MM.1S (cell line): ENCODE measurements at regions not wholly inside any gene's neighbourhood (a gene's known extent, or its start where the extent isn't known, plus 50 kb on each side); places are given as distances from the start of the nearest gene placed in this dataset.

Experiments
- DNase-seq: peaks from one replicate; pipeline ENCODE4 v3.0.0-alpha.2; 2015
- H2AFZ ChIP-seq: fragments of 300-600 bp; sonication (generic); 2 replicates; pipeline ENCODE4 v1.6.0; 2016; ENCODE audit warnings: antibody characterized with exemption, low read length
- H3F3A ChIP-seq: fragments of 300-600 bp; sonication (generic); 2 replicates; pipeline ENCODE4 v1.6.1; 2016; ENCODE audit warnings: mild to moderate bottlenecking, antibody characterized with exemption, low read length, moderate library complexity, mixed read lengths; ENCODE audit not compliant: insufficient read depth
- H3K27ac ChIP-seq: fragments of 300-600 bp; sonication (generic); 2 replicates; pipeline ENCODE4 v1.5.1; 2016; ENCODE audit warnings: mild to moderate bottlenecking, low read length
- H3K27me3 ChIP-seq: fragments of 300-600 bp; sonication (generic); replicated peaks from 2 replicates; pipeline ENCODE4 v1.6.0; 2016; ENCODE audit warnings: low read length; ENCODE audit not compliant: insufficient read depth
- H3K36me3 ChIP-seq: fragments of 300-600 bp; sonication (generic); replicated peaks from 2 replicates; pipeline ENCODE4 v1.6.1; 2016; ENCODE audit warnings: mild to moderate bottlenecking, low read length, mixed read lengths; ENCODE audit not compliant: insufficient read depth
- H3K4me1 ChIP-seq: fragments of 300-600 bp; sonication (generic); 2 replicates; pipeline ENCODE4 v1.6.1; 2016; ENCODE audit warnings: low read length, mixed read lengths
- H3K4me2 ChIP-seq: fragments of 300-600 bp; sonication (generic); 2 replicates; pipeline ENCODE4 v1.6.0; 2016; ENCODE audit warnings: low read depth, low read length
- H3K4me3 ChIP-seq: fragments of 300-600 bp; sonication (generic); 2 replicates; pipeline ENCODE4 v1.5.1; 2016; ENCODE audit warnings: low read length, mixed read lengths
- H3K79me2 ChIP-seq: fragments of 300-600 bp; sonication (generic); 2 replicates; pipeline ENCODE4 v1.6.1; 2016; ENCODE audit warnings: mixed run types, low read length, mixed read lengths
- H3K9ac ChIP-seq: fragments of 300-600 bp; sonication (generic); 2 replicates; pipeline ENCODE4 v1.6.1; 2016; ENCODE audit warnings: low read length, mixed read lengths
- H3K9me2 ChIP-seq: fragments of 300-600 bp; sonication (generic); replicated peaks from 2 replicates; pipeline ENCODE4 v1.6.1; 2016; ENCODE audit warnings: mild to moderate bottlenecking, low read length, mixed read lengths; ENCODE audit not compliant: insufficient read depth
- H3K9me3 ChIP-seq: fragments of 300-600 bp; sonication (generic); replicated peaks from 2 replicates; pipeline ENCODE4 v1.6.1; 2016; ENCODE audit warnings: mild to moderate bottlenecking, low read length, mixed read lengths; ENCODE audit not compliant: insufficient read depth
- H4K20me1 ChIP-seq: fragments of 300-600 bp; sonication (generic); 2 replicates; pipeline ENCODE4 v1.6.1; 2016; ENCODE audit warnings: mild to moderate bottlenecking, low read length, moderate library complexity, mixed read lengths; ENCODE audit not compliant: insufficient read depth
- EZH2 ChIP-seq: fragments of 300-600 bp; sonication (generic); optimal IDR thresholded peaks from 2 replicates; pipeline ENCODE3; 2017; ENCODE audit warnings: low read depth, mild to moderate bottlenecking, antibody characterized with exemption, low read length, mixed read lengths
- EZH2phosphoT487 ChIP-seq: fragments of 300-600 bp; sonication (generic); IDR thresholded peaks from 2 replicates; pipeline ENCODE4 v1.6.1; 2018; ENCODE audit warnings: antibody characterized with exemption, low read length
- TF ChIP-seq, protein P1 (sequence below): fragments of 300-600 bp; sonication (generic); IDR thresholded peaks from 2 replicates; pipeline ENCODE4 v1.5.1; 2016; ENCODE audit warnings: antibody characterized with exemption, low read length, mixed read lengths

DNA sequence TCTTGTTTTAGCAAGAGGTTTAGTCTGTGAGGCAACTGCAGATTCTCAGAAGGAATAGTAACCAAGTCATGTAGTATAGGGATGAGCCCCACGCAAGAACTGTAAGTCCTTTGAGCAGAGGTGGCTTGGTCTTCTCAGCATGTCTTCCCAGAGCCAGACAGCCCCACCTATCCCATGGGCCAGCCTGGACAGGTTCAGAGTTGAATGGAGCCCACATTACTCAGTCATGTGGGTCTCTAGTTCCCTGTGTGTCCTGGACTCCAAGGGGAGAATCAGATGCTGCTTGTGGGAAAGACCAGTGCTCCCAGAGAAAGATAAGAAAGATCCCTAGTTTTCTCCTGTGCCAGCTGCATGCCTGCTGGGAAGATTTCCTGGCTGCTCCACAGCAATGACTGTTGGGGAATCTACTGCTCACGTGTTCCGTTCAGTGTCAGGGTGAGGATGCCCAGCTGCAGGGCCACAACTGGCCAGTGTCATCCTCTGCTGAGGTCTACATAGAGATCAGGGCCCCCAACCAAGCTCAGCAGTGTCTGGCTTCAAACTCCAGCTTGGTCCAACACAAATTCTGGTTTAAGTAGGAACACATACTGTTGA lies 66.9 kb upstream of the UNC5B start:
- Histone ChIP-seq H3K36me3 (no peaks in the 10 kb centered on the region), H3F3A (no peaks in the 10 kb centered on the region), H3K9me2 (no peaks in the 10 kb centered on the region), H2AFZ (no peak overlapping the region), H3K4me3 (no peak overlapping the region), H3K27ac (no peak overlapping the region), H3K4me1 (no peaks in the 10 kb centered on the region), H3K9ac (no peak overlapping the region), H3K9me3 (no peaks in the 10 kb centered on the region), H3K4me2 (no peak overlapping the region), H4K20me1 (no peaks in the 10 kb centered on the region), H3K79me2 (no peaks in the 10 kb centered on the region), H3K27me3 (no peaks in the 10 kb centered on the region; the same call in none of the 2 replicates)
- no peak for DNase-seq
- TF ChIP-seq EZH2, result no peak
- TF ChIP-seq, protein P1, sequence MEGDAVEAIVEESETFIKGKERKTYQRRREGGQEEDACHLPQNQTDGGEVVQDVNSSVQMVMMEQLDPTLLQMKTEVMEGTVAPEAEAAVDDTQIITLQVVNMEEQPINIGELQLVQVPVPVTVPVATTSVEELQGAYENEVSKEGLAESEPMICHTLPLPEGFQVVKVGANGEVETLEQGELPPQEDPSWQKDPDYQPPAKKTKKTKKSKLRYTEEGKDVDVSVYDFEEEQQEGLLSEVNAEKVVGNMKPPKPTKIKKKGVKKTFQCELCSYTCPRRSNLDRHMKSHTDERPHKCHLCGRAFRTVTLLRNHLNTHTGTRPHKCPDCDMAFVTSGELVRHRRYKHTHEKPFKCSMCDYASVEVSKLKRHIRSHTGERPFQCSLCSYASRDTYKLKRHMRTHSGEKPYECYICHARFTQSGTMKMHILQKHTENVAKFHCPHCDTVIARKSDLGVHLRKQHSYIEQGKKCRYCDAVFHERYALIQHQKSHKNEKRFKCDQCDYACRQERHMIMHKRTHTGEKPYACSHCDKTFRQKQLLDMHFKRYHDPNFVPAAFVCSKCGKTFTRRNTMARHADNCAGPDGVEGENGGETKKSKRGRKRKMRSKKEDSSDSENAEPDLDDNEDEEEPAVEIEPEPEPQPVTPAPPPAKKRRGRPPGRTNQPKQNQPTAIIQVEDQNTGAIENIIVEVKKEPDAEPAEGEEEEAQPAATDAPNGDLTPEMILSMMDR, result no peak

DNA sequence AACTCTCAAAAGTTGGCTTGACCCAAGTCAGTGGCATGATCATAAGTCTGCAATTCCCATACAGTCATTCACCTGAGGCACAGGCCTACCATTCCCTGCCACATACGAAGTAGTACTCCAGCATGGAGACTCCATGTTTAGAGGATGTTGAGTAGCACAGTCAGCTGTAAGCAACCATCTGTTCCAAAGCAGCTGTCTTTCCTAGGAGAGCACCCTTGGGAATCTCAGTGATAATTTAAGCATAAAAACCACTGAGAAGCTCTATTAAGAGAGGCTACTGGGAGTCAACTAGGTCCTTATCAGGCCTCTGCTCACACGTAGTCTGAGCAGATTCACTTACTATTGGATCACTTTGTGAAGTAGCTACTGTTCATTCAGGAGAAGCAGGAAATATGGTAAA lies 61.6 kb upstream of the UNC5B start:
- Histone ChIP-seq H2AFZ (no peak overlapping the region), H4K20me1 (no peaks in the 10 kb centered on the region), H3K4me2 (no peak overlapping the region), H3K9ac (no peak overlapping the region), H3K4me3 (no peak overlapping the region), H3K4me1 (no peaks in the 10 kb centered on the region), H3K9me3 (no peaks in the 10 kb centered on the region), H3K27ac (no peak overlapping the region), H3K36me3 (no peaks in the 10 kb centered on the region), H3F3A (no peaks in the 10 kb centered on the region), H3K27me3 (no peaks in the 10 kb centered on the region; the same call in 1 of the 2 replicates), H3K79me2 (no peaks in the 10 kb centered on the region), H3K9me2 (no peaks in the 10 kb centered on the region)
- no peak for DNase-seq
- TF ChIP-seq EZH2, result no peak
- TF ChIP-seq, protein P1, result no peak
- TF ChIP-seq EZH2phosphoT487, result no peak

DNA sequence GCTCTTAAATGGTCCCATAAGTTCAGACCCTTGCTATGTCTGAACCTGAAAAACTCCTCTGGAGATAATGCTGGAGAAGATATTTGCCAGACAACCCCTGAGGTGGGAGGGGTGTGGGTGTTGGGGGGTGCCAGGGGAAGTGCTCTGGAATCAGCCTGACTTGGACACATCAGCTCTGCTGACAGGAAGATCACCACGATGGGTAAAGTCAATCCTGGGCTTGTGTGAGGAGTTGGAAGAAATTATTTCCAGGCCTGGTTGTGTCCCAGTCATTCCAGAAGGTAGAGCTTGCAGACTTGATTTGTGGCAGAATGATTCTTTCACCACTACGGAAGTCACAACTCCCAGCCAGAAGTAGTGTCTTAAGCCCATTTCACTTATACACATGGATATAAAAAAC lies 60.3 kb upstream of the UNC5B start:
- H4K20me1 ChIP-seq, result no peaks in the 10 kb centered on the region
- H3K27me3 ChIP-seq, result no peaks in the 10 kb centered on the region
- no peak for DNase-seq
- no peaks in the 10 kb centered on the region for H3F3A ChIP-seq
- H3K36me3 ChIP-seq, result no peaks in the 10 kb centered on the region
- no peak for TF ChIP-seq EZH2phosphoT487
- TF ChIP-seq, protein P1, result no peak
- TF ChIP-seq EZH2, result no peak
- no peaks in the 10 kb centered on the region for H3K9me2 ChIP-seq
- H3K9me3 ChIP-seq, result no peaks in the 10 kb centered on the region
- no peak overlapping the region for H2AFZ ChIP-seq
- no peaks in the 10 kb centered on the region for H3K79me2 ChIP-seq
- no peaks in the 10 kb centered on the region for H3K4me1 ChIP-seq
- no peak overlapping the region for H3K4me3 ChIP-seq
- H3K9ac ChIP-seq, result no peak overlapping the region
- H3K4me2 ChIP-seq, result no peak overlapping the region
- no peak overlapping the region for H3K27ac ChIP-seq
